SK-N-SH (cell line): ENCODE measurements at regions not wholly inside any gene's neighbourhood (a gene's known extent, or its start where the extent isn't known, plus 50 kb on each side); places are given as distances from the start of the nearest gene placed in this dataset.

Experiments used
- CTCF ChIA-PET: fragments of 300-600, 350-600 bp; formaldehyde crosslinking; extraction: SDS; loops from one replicate; lab custom pipeline; 2021; lab: Yijun Ruan, JAX
- POLR2A ChIA-PET: fragments of 350-600 bp; sonication (Branson Sonifier 250); formaldehyde crosslinking; extraction: SDS; loops from one replicate; lab custom pipeline; 2020; ENCODE audit warnings: antibody characterized with exemption, inconsistent platforms; lab: Yijun Ruan, JAX
- DNase-seq: peaks from one replicate; pipeline ENCODE4 v3.0.0; 2012
- H2AFZ ChIP-seq: fragments of 200-600 bp; sonication (generic); 2 replicates; pipeline ENCODE4 v1.8.1; 2016; ENCODE audit warnings: antibody characterized with exemption, mild to moderate bottlenecking, low read depth
- H3F3A ChIP-seq: fragments of 200-600 bp; sonication (generic); replicated peaks from 2 replicates; pipeline ENCODE3; 2016; ENCODE audit warnings: antibody characterized with exemption, mild to moderate bottlenecking; ENCODE audit not compliant: insufficient read depth
- H3K27ac ChIP-seq, 2 experiments: fragments of 200-500 bp in 1 of 2; fragments of 200-600 bp in 1 of 2; sonication (Bioruptor generic) in 1 of 2; sonication (generic), shearing (Covaris generic) in 1 of 2; 2 replicates each; pipeline versions ENCODE4 v1.5.1 to v1.6.1; 2014 to 2016; ENCODE audit warnings: low read depth in 2 of 2, inconsistent platforms in 1 of 2, low read length in 1 of 2, mild to moderate bottlenecking in 1 of 2, mixed read lengths in 1 of 2
- H3K27me3 ChIP-seq: fragments of 200-600 bp; sonication (generic), shearing (Covaris generic); 2 replicates; pipeline ENCODE4 v1.6.1; 2016; ENCODE audit warnings: mixed run types; ENCODE audit not compliant: insufficient read depth
- H3K36me3 ChIP-seq, 2 experiments: fragments of 200-500 bp in 1 of 2; fragments of 200-600 bp in 1 of 2; sonication (Bioruptor generic) in 1 of 2; sonication (generic) in 1 of 2; replicated peaks in 1 of 2; 2 replicates each; pipeline versions ENCODE3 to v1.5.1; 2014 to 2016; ENCODE audit warnings: low read length in 1 of 2, mild to moderate bottlenecking in 1 of 2; ENCODE audit not compliant: insufficient read depth in 2 of 2, control insufficient read depth in 1 of 2
- H3K4me1 ChIP-seq, 2 experiments: fragments of 200-500 bp in 1 of 2; fragments of 200-600 bp in 1 of 2; sonication (Bioruptor generic) in 1 of 2; sonication (generic), shearing (Covaris generic) in 1 of 2; 2 replicates each; pipeline versions ENCODE4 v1.5.1 to v1.6.1; 2014 to 2016; ENCODE audit warnings: low read depth in 1 of 2, low read length in 1 of 2, mixed run types in 1 of 2; ENCODE audit not compliant: insufficient read depth in 2 of 2, control insufficient read depth in 1 of 2
- H3K4me2 ChIP-seq: fragments of 200-600 bp; sonication (generic), shearing (Covaris generic); 2 replicates; pipeline ENCODE4 v1.6.1; 2017; ENCODE audit warnings: mixed run types
- H3K4me3 ChIP-seq, 2 experiments: fragments of 200-500 bp in 1 of 2; fragments of 200-600 bp in 1 of 2; sonication (Bioruptor generic) in 1 of 2; sonication (generic), shearing (Covaris generic) in 1 of 2; 2 replicates each; pipeline versions ENCODE4 v1.5.1 to v1.8.1; 2014 to 2016; ENCODE audit warnings: low read depth in 2 of 2, inconsistent platforms in 1 of 2, low read length in 1 of 2, mild to moderate bottlenecking in 1 of 2, mixed read lengths in 1 of 2, moderate library complexity in 1 of 2
- H3K79me2 ChIP-seq: fragments of 200-600 bp; sonication (generic); 2 replicates; pipeline ENCODE4 v1.8.1; 2017; ENCODE audit warnings: mild to moderate bottlenecking; ENCODE audit not compliant: insufficient read depth
- H3K9ac ChIP-seq: fragments of 200-600 bp; sonication (generic); 2 replicates; pipeline ENCODE4 v1.6.1; 2017; ENCODE audit warnings: mixed run types
- H3K9me2 ChIP-seq: fragments of 200-600 bp; sonication (generic); 2 replicates; pipeline ENCODE4 v1.6.1; 2017; ENCODE audit warnings: mixed run types
- H3K9me3 ChIP-seq: fragments of 200-600 bp; sonication (generic); 2 replicates; pipeline ENCODE4 v1.6.1; 2017; ENCODE audit warnings: mixed run types, mild to moderate bottlenecking, moderate library complexity
- H4K20me1 ChIP-seq: fragments of 200-600 bp; sonication (generic); 2 replicates; pipeline ENCODE4 v1.6.1; 2017; ENCODE audit warnings: mild to moderate bottlenecking, mixed run types; ENCODE audit not compliant: insufficient read depth
- ELF1 ChIP-seq: IDR thresholded peaks from 2 replicates; pipeline ENCODE4 v1.4.0; 2012
- EP300 ChIP-seq, 2 experiments: IDR thresholded peaks; 2 replicates each; pipeline versions ENCODE4 v1.4.0 to v1.6.1; 2012; ENCODE audit warnings: borderline replicate concordance in 1 of 2, low read depth in 1 of 2, low read length in 1 of 2
- EZH2phosphoT487 ChIP-seq: fragments of 200-600 bp; sonication (generic); IDR thresholded peaks from 2 replicates; pipeline ENCODE4 v1.6.1; 2017; ENCODE audit warnings: low read depth, mixed run types, mild to moderate bottlenecking, antibody characterized with exemption, moderate library complexity, borderline replicate concordance
- FOSL2 ChIP-seq: IDR thresholded peaks from 2 replicates; pipeline ENCODE4 v1.4.0; 2012; ENCODE audit warnings: low read depth, mild to moderate bottlenecking, moderate library complexity, borderline replicate concordance
- FOXJ3 ChIP-seq: sonication (generic); formaldehyde crosslinking; IDR thresholded peaks from 2 replicates; pipeline ENCODE4 v1.5.1; 2020; ENCODE audit warnings: mild to moderate bottlenecking, missing genetic modification reagents
- FOXM1 ChIP-seq: IDR thresholded peaks from 2 replicates; pipeline ENCODE4 v1.4.0; 2012; ENCODE audit warnings: low read depth, mild to moderate bottlenecking
- GATA2 ChIP-seq: sonication (generic); formaldehyde crosslinking; IDR thresholded peaks from 2 replicates; pipeline ENCODE4 v1.5.0; 2020; ENCODE audit warnings: mild to moderate bottlenecking, missing genetic modification reagents
- JUND ChIP-seq: IDR thresholded peaks from 2 replicates; pipeline ENCODE4 v1.4.0; 2012
- NRF1 ChIP-seq: IDR thresholded peaks from 2 replicates; pipeline ENCODE4 v1.6.1; 2012; ENCODE audit warnings: low read depth, mild to moderate bottlenecking, low read length
- PBX3 ChIP-seq: IDR thresholded peaks from 2 replicates; pipeline ENCODE4; 2012
- RAD21 ChIP-seq: IDR thresholded peaks from 2 replicates; pipeline ENCODE4 v1.6.1; 2012; ENCODE audit warnings: mild to moderate bottlenecking, low read length
- RCOR1 ChIP-seq: fragments of 150-350 bp; IDR thresholded peaks from 2 replicates; pipeline ENCODE4 v1.6.1; 2017; ENCODE audit warnings: antibody characterized with exemption, low read length
- RFX5 ChIP-seq: IDR thresholded peaks from 2 replicates; pipeline ENCODE4 v1.6.1; 2012; ENCODE audit warnings: mild to moderate bottlenecking, improper control_type of control experiment, low read length
- RXRA ChIP-seq: IDR thresholded peaks from 2 replicates; pipeline ENCODE4 v1.4.0; 2012; ENCODE audit warnings: low read depth, mild to moderate bottlenecking, borderline replicate concordance
- SIN3A ChIP-seq: IDR thresholded peaks from 2 replicates; pipeline ENCODE4 v1.6.1; 2012; ENCODE audit warnings: low read depth, mild to moderate bottlenecking, low read length, moderate library complexity, borderline replicate concordance
- USF2 ChIP-seq: fragments of 150-350 bp; IDR thresholded peaks from 2 replicates; pipeline ENCODE4 v1.6.1; 2017; ENCODE audit warnings: antibody characterized with exemption, low read length, low read depth, borderline replicate concordance
- WGBS: methylation state at CpG from one replicate; pipeline ENCODE4 v1.1.6; 2017; ENCODE audit warnings: low lambda C conversion rate; 5-methylcytosine and 5-hydroxymethylcytosine counted together

- no peak for TF ChIP-seq USF2
- no peak for TF ChIP-seq RAD21
- TF ChIP-seq FOXM1: no peak
- no peak for TF ChIP-seq JUND
These were observed 357.0 kb upstream of the ID2 start (continued) for GRCh38 chr2:8324901-8325300.

- TF ChIP-seq RFX5 (no peak), EZH2phosphoT487 (no peak), FOXJ3 (CRISPR knock-in tag) (no peak), GATA2 (no peak), NRF1 (no peak)
- Histone ChIP-seq H2AFZ (no peak overlapping the region), H3K27ac (no peak overlapping the region), H3K27me3 (no peaks in the 10 kb centered on the region; the same call in 1 of the 2 replicates), H3K4me3 (no peak overlapping the region), H3K9me3 (no peaks in the 10 kb centered on the region), H3K79me2 (no peaks in the 10 kb centered on the region), H3F3A (no peaks in the 10 kb centered on the region), H4K20me1 (no peaks in the 10 kb centered on the region), H3K9ac (no peak overlapping the region), H3K4me1 (peaks cover 0 to 7% of the 10 kb centered on the region in 2 experiments; a peak in 1 of 4 replicates), H3K9me2 (no peaks in the 10 kb centered on the region), H3K4me2 (no peak overlapping the region), H3K36me3 (no peaks in the 10 kb centered on the region)
- WGBS: 57% methylated on average over 6 of the region's 8 CpGs
- DNase-seq: no peak
- ChIA-PET POLR2A (no interaction called here), CTCF (interaction anchor here (1.6 kb wide), 1 partner anchor 9 kb away, joined by 4 read pairs; no protein-coding TSS in a partner anchor)
These were observed 354.3 kb upstream of the ID2 start for GRCh38 chr2:8327371-8328100.

GRCh38 chr2:8328217-8328616 is 353.6 kb upstream of the ID2 start:
- H3K9ac ChIP-seq: no peak overlapping the region
- no peaks in the 10 kb centered on the region for H3F3A ChIP-seq
- no peaks in the 10 kb centered on the region for H3K36me3 ChIP-seq
- H3K9me2 ChIP-seq: no peaks in the 10 kb centered on the region
- ChIA-PET POLR2A (interaction anchor here (0.6 kb wide), 1 partner anchor 64 kb away, joined by 3 read pairs; no protein-coding TSS in a partner anchor), CTCF (interaction anchor here (1.6 kb wide), 1 partner anchor 8 kb away, joined by 4 read pairs; no protein-coding TSS in a partner anchor)
- H3K4me2 ChIP-seq: no peak overlapping the region
- WGBS: no CpG with 5 or more reads among the region's 4 CpGs
- H3K9me3 ChIP-seq: no peaks in the 10 kb centered on the region
- H3K27me3 ChIP-seq: no peaks in the 10 kb centered on the region; the same call in 1 of the 2 replicates
- H2AFZ ChIP-seq: no peak overlapping the region
- TF ChIP-seq RCOR1 (no peak), EP300 (IDR thresholded peaks at IDR 0.05; ENCODE audit: borderline replicate concordance in 1 of 2, low read depth in 1 of 2, low read length in 1 of 2) (no peak), JUND (no peak), PBX3 (no peak), FOSL2 (no peak), SIN3A (no peak), ELF1 (no peak), RXRA (no peak)
- peaks cover 0 to 7% of the 10 kb centered on the region in 2 experiments; a peak in 1 of 4 replicates for H3K4me1 ChIP-seq
- H4K20me1 ChIP-seq: no peaks in the 10 kb centered on the region
- H3K27ac ChIP-seq: no peak overlapping the region
- no peak overlapping the region for H3K4me3 ChIP-seq
- DNase-seq: no peak
- H3K79me2 ChIP-seq: no peaks in the 10 kb centered on the region
